ENCODE measurements at regions not wholly inside any gene's neighbourhood (a gene's known extent, or its start where the extent isn't known, plus 50 kb on each side); places are given as distances from the start of the nearest gene placed in this dataset.

DNA sequence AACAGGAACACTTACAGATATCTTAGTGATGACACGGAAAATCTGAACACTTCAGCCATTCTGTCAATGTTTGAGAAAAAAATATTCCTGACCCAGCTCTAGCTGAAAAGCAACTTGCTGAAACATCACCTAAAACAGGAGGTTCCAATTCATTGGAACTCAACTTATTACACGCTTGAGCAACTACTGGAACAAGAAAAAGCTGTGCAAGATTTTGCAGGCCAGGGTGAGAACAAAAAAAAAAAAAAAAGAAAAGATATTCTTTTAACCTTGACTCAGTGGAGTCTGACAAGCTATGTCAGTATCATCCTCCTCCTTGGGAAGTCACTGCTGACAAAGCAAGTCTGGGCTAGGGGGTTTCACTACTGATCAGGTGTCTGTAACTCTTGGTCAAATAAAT is 351.0 kb downstream of the SS18 start:
- no peak for TF ChIP-seq POLR2A (IDR thresholded peaks at IDR 0.05; ENCODE audit: low read depth, low read length)
- no peak for TF ChIP-seq POLR2AphosphoS5 (IDR thresholded peaks at IDR 0.05; ENCODE audit: low read depth, low read length)
- TF ChIP-seq TAF1 (IDR thresholded peaks at IDR 0.05; ENCODE audit: borderline replicate concordance, low read depth, low read length), result no peak

All from GM12892 (cell line).